ENCODE measurements at regions not wholly inside any gene's neighbourhood (a gene's known extent, or its start where the extent isn't known, plus 50 kb on each side); places are given as distances from the start of the nearest gene placed in this dataset.

DNA sequence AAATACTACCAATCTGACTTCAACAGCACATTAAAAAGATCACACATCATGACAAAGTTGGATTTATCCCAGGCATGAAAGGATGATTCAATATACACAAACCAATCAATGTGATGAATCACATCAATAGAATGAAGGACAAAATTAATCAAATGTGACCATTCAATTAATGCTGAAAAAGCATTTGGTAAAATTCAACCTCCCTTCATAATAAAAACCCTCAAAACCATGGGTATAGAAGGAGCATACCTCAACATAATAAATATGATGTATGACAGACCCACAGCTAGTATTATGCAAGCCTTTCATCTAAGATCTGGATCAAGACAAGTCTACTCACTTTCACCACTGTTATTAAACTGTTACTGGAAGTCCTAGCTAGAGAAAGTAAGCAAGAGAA, 921.7 kb upstream of the RAG2 start:
- TF ChIP-seq POLR2A (IDR thresholded peaks at IDR 0.05): no peak
- no peak for TF ChIP-seq POLR2AphosphoS5 (IDR thresholded peaks at IDR 0.05)
- TF ChIP-seq, protein P1, sequence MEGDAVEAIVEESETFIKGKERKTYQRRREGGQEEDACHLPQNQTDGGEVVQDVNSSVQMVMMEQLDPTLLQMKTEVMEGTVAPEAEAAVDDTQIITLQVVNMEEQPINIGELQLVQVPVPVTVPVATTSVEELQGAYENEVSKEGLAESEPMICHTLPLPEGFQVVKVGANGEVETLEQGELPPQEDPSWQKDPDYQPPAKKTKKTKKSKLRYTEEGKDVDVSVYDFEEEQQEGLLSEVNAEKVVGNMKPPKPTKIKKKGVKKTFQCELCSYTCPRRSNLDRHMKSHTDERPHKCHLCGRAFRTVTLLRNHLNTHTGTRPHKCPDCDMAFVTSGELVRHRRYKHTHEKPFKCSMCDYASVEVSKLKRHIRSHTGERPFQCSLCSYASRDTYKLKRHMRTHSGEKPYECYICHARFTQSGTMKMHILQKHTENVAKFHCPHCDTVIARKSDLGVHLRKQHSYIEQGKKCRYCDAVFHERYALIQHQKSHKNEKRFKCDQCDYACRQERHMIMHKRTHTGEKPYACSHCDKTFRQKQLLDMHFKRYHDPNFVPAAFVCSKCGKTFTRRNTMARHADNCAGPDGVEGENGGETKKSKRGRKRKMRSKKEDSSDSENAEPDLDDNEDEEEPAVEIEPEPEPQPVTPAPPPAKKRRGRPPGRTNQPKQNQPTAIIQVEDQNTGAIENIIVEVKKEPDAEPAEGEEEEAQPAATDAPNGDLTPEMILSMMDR (IDR thresholded peaks at IDR 0.05 in 8 of 11, conservative IDR thresholded peaks at IDR 0.05 in 3 of 11): no peak
- Histone ChIP-seq H3K4me3 (no peak overlapping the region), H3K9me3 (peaks cover 0 to 48% (median 28%) of the 10 kb centered on the region in 8 donors), H3K27ac (no peak overlapping the region), H3K4me1 (no peaks in the 10 kb centered on the region), H3K36me3 (no peaks in the 10 kb centered on the region), H3K27me3 (replicated peaks in 1 of 7) (no peaks in the 10 kb centered on the region)
- DNase-seq: no peak
- intact Hi-C loops (cut with DNase I; ENCODE audit: low total_unique reads): no loop called here

DNA sequence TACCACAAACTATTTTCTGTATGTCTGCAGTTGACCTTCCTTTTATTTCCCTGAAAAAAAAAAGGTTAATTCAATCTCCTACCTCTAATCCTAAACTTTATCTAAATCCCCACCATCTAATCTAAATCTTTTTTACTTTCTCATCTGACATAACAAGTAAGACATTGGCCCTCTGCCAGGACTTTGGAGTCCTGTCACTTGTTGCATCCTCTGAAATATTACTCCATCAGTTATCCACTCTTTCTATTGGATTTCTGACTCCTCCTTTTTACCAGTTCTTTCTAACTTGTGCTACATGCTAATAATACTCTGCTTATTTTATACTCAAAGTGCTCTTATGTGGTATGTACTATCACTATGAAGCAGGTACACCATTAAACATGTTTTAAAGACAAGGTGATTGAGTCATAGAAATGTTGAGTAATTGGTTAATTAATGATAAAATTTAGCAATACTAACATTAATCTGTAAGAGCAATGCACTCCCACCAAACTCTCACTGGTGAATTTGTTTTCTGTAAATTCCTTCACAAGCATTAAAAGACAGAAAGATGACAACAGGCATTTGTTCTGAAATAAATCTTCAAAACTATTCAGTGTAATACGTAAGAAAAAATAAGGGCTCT, 914.2 kb upstream of the RAG2 start:
- WGBS, 5 donors: 80 to 98% (median 88%) methylated on average over 1 of the region's 1 CpG
- intact Hi-C loops (cut with DNase I; ENCODE audit: low total_unique reads): no loop called here
- Histone ChIP-seq H3K27me3 (replicated peaks in 1 of 7) (no peaks in the 10 kb centered on the region), H3K36me3 (no peaks in the 10 kb centered on the region), H3K4me3 (no peak overlapping the region), H3K27ac (no peak overlapping the region), H3K4me1 (no peaks in the 10 kb centered on the region), H3K9me3 (peaks cover 0 to 25% (median 15%) of the 10 kb centered on the region in 8 donors)
- no peak for DNase-seq
- TF ChIP-seq POLR2A (IDR thresholded peaks at IDR 0.05) (no peak), POLR2AphosphoS5 (IDR thresholded peaks at IDR 0.05) (no peak)
- TF ChIP-seq, protein P1 (IDR thresholded peaks at IDR 0.05 in 8 of 11, conservative IDR thresholded peaks at IDR 0.05 in 3 of 11): no peak

DNA sequence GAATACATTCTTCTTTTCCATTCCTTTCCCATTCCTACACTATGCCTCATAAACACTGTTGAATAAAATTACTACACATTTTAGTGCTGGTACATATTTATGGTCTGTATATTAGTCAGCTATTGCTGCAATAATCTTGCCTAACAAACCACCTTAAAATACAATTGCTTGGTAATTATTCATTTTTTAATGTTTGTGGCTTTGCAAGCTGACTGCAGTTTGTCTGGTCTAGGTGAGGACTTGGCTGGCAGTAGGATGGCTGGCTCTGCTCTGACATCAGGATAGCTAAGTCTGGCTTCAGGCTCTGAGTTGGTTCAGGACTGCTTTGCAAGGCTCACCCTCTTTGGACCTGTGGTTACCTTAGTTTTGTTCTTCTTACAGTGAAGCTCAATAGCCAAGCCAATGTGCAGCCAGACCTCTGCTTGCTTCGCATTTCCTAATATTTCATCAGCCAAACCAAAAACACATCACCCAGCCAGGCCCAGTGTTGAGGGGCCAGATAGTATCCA, 913.4 kb upstream of the RAG2 start:
- intact Hi-C loops (cut with DNase I; ENCODE audit: low total_unique reads): no loop called here

DNA sequence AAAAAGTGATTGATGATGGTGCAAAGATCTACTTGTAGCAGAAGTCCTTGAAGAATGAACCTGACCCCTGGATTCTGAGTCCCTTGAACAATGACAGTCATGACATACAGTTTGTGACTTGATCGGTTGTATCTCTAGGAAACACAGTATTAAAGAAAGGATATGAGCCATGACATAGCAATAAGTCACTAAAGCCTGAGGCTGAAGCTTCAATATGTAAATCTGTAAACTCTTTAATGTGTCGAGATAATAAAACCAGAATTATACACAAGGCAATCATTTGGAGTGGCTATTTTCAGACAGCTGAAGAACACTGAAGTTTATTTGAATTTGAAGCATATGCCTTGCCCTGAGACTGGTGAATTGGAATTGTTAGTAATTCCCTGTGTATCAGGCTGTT, 911.5 kb upstream of the RAG2 start:
- Histone ChIP-seq H3K27me3 (replicated peaks in 1 of 7) (no peaks in the 10 kb centered on the region), H3K9me3 (peaks cover 0 to 5% (median 0%) of the 10 kb centered on the region in 8 donors), H3K27ac (no peak overlapping the region), H3K4me3 (no peak overlapping the region), H3K4me1 (no peaks in the 10 kb centered on the region), H3K36me3 (no peaks in the 10 kb centered on the region)
- TF ChIP-seq POLR2A (IDR thresholded peaks at IDR 0.05) (no peak), POLR2AphosphoS5 (IDR thresholded peaks at IDR 0.05) (no peak)
- TF ChIP-seq, protein P1 (IDR thresholded peaks at IDR 0.05 in 8 of 11, conservative IDR thresholded peaks at IDR 0.05 in 3 of 11): no peak
- intact Hi-C loops (cut with DNase I; ENCODE audit: low total_unique reads): no loop called here
- 35 to 56% (median 44%) methylated on average over 2 of the region's 2 CpGs for WGBS, 5 donors
- DNase-seq: no peak

More for the DNA sequence above, 913.4 kb upstream of the RAG2 start:
- Histone ChIP-seq H3K27ac (no peak overlapping the region), H3K27me3 (replicated peaks in 1 of 7) (no peaks in the 10 kb centered on the region), H3K4me1 (no peaks in the 10 kb centered on the region), H3K4me3 (no peak overlapping the region), H3K9me3 (peaks cover 0 to 20% (median 9%) of the 10 kb centered on the region in 8 donors), H3K36me3 (no peaks in the 10 kb centered on the region)
- DNase-seq: no peak
- 64 to 94% (median 76%) methylated on average over 1 of the region's 1 CpG for WGBS, 5 donors
- no peak for TF ChIP-seq POLR2A (IDR thresholded peaks at IDR 0.05)
- TF ChIP-seq, protein P1 (IDR thresholded peaks at IDR 0.05 in 8 of 11, conservative IDR thresholded peaks at IDR 0.05 in 3 of 11): no peak

Measured in spleen (tissue), 11 donors.